ENCODE measurements at regions not wholly inside any gene's neighbourhood (a gene's known extent, or its start where the extent isn't known, plus 50 kb on each side); places are given as distances from the start of the nearest gene placed in this dataset.

DNA sequence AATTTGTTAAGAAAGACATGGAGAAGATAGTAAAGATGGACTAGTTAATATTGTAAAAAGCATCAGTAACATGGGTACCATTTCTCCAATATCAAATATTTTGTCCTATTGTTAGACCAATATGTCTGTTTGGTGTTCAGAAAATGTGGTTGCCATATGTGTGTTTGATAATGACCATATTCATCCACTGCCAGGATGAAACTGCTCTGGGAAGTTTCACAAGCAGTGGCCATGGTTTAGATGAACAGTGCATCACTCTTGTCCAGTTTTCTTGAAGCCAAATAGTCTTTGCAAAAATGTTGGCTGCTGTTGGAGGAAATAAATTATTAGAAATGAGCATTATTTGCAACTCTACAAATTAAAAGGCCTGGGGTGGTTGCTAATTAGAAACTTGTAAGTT lies 333.8 kb downstream of the NUF2 start:
- TF ChIP-seq POLR2A (IDR thresholded peaks at IDR 0.05; ENCODE audit: low read depth, low read length) (no peak), SMC3 (IDR thresholded peaks at IDR 0.05; ENCODE audit: low read depth, low read length) (no peak), MAFK (IDR thresholded peaks at IDR 0.05; ENCODE audit: low read depth, low read length) (no peak)
- TF ChIP-seq, protein P1, sequence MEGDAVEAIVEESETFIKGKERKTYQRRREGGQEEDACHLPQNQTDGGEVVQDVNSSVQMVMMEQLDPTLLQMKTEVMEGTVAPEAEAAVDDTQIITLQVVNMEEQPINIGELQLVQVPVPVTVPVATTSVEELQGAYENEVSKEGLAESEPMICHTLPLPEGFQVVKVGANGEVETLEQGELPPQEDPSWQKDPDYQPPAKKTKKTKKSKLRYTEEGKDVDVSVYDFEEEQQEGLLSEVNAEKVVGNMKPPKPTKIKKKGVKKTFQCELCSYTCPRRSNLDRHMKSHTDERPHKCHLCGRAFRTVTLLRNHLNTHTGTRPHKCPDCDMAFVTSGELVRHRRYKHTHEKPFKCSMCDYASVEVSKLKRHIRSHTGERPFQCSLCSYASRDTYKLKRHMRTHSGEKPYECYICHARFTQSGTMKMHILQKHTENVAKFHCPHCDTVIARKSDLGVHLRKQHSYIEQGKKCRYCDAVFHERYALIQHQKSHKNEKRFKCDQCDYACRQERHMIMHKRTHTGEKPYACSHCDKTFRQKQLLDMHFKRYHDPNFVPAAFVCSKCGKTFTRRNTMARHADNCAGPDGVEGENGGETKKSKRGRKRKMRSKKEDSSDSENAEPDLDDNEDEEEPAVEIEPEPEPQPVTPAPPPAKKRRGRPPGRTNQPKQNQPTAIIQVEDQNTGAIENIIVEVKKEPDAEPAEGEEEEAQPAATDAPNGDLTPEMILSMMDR (conservative IDR thresholded peaks at IDR 0.05; ENCODE audit: low read depth, low read length) = no peak

Measured in IMR-90 (cell line).